Nephron (organoid): ENCODE measurements at regions not wholly inside any gene's neighbourhood (a gene's known extent, or its start where the extent isn't known, plus 50 kb on each side); places are given as distances from the start of the nearest gene placed in this dataset.
"Not testable (repeated sequence)": the region's sequence is repeated elsewhere in the genome, so short reads cannot be mapped to it uniquely, and the experiment has no call there.

ENCODE experiments used
- H3K27ac Mint-ChIP-seq, 3 experiments: 2 replicates each; pipeline ENCODE4 v1.8.0; 2020; ENCODE audit warnings: mixed read lengths in 3 of 3, mild to moderate bottlenecking in 2 of 3, moderate library complexity in 1 of 3
- H3K27me3 Mint-ChIP-seq: 2 replicates; pipeline ENCODE4 v1.8.0; 2021; ENCODE audit warnings: low read depth, mild to moderate bottlenecking, moderate library complexity, mixed read lengths
- H3K36me3 Mint-ChIP-seq: 2 replicates; pipeline ENCODE4 v1.8.0; 2020; ENCODE audit warnings: low read depth, mixed read lengths
- H3K4me1 Mint-ChIP-seq: 2 replicates; pipeline ENCODE4 v1.8.0; 2020; ENCODE audit warnings: mixed read lengths
- H3K4me3 Mint-ChIP-seq, 3 experiments: 2 replicates each; pipeline ENCODE4 v1.8.0; 2020; ENCODE audit warnings: mild to moderate bottlenecking in 3 of 3, mixed read lengths in 3 of 3, moderate library complexity in 2 of 3
- H3K9me3 Mint-ChIP-seq: 2 replicates; pipeline ENCODE4 v1.8.0; 2020; ENCODE audit warnings: mixed read lengths
- TF ChIP-seq, protein P1 (sequence below), 3 experiments: fragments of 200-600 bp; sonication (generic); IDR thresholded peaks; one replicate each; pipeline ENCODE4 v1.5.0; 2021; ENCODE audit warnings: antibody characterized with exemption in 3 of 3; ENCODE audit not compliant: unreplicated experiment in 3 of 3

DNA sequence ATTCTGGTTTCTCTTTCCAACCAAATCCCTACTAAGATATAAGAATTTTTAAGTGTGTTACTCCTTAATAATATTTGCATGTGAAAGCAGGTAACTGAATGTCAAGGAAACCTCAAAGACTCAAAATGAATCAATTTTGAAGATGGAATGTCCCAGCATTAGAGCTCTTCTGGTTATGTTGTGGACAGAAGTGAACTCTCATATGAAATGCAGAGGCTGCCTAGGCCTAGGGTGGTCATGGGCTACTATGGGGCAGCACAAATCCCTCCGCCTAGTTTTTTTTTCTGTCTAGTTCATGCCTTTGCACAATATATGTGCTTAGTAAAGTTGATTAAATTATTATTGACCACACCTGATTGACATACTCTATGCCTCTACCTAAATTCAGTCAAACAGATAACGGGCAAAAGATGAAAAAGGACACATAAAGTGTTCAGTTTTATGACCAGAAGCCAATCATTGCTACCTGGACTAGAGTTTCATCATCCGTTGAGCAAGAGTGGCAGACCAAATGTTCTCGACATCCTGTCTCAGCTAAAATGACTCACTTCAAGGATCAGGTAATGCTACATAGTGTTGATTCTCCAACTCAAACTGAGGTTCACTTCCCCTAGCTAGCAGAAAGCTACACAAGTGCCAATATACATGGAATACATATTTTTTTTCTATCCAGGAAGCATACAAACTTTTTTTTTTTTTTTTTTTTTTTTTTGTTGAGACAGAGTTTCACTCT is 1211.4 kb downstream of the VRK1 start:
- Mint-ChIP-seq H3K4me1 (no peaks in the 10 kb centered on the region), H3K36me3 (no peaks in the 10 kb centered on the region), H3K4me3 (no peak overlapping the region), H3K27me3 (no peaks in the 10 kb centered on the region), H3K27ac (no peak overlapping the region), H3K9me3 (peaks cover 2% of the 10 kb centered on the region)
- TF ChIP-seq, protein P1, sequence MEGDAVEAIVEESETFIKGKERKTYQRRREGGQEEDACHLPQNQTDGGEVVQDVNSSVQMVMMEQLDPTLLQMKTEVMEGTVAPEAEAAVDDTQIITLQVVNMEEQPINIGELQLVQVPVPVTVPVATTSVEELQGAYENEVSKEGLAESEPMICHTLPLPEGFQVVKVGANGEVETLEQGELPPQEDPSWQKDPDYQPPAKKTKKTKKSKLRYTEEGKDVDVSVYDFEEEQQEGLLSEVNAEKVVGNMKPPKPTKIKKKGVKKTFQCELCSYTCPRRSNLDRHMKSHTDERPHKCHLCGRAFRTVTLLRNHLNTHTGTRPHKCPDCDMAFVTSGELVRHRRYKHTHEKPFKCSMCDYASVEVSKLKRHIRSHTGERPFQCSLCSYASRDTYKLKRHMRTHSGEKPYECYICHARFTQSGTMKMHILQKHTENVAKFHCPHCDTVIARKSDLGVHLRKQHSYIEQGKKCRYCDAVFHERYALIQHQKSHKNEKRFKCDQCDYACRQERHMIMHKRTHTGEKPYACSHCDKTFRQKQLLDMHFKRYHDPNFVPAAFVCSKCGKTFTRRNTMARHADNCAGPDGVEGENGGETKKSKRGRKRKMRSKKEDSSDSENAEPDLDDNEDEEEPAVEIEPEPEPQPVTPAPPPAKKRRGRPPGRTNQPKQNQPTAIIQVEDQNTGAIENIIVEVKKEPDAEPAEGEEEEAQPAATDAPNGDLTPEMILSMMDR (IDR thresholded peaks at IDR 0.05; ENCODE audit: unreplicated experiment in 3 of 3), result no peak

DNA sequence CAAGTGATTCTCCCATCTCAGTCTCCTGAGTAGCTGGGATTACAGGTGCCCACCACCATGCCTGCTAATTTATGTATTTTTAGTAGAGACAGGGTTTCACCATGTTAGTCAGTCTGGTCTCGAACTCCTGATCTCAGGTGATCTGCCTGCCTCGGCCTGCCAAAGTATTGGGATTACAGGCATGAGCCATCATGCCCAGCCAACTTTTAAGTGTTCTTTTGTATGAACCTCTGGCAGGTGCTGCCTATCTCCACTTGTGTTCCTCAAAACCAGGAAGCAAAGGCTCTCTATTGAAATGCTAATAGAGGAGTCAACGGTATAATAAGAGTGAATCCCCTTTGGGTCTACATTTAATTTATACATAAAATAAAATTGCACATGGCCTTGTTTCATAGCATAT is 1212.0 kb downstream of the VRK1 start:
- not testable (repeated sequence) for H3K36me3 Mint-ChIP-seq, H3K4me3 Mint-ChIP-seq, H3K4me1 Mint-ChIP-seq, H3K27me3 Mint-ChIP-seq, H3K27ac Mint-ChIP-seq, H3K9me3 Mint-ChIP-seq

DNA sequence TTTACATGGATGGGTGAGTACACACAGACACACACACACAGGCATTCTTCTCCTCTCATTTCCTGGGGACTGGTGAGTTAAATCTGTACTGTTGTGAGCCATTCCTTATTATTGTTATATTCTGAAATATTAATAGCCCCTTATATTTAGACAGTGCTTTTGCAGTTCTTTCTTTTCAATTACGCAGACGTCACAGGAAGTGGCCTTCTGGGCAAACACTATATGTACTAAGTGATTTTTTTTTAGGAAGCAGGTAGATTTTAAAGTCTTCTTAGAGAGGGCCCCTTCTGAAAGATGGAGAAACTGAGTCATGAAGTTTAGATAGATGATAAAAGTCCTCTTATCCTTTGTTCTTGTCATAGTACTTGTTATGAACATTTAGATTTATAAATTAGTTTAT is 1213.6 kb downstream of the VRK1 start:
- no peaks in the 10 kb centered on the region for H3K27me3 Mint-ChIP-seq
- no peaks in the 10 kb centered on the region for H3K9me3 Mint-ChIP-seq
- no peak overlapping the region for H3K27ac Mint-ChIP-seq
- H3K4me3 Mint-ChIP-seq, result no peak overlapping the region
- H3K4me1 Mint-ChIP-seq, result no peaks in the 10 kb centered on the region
- H3K36me3 Mint-ChIP-seq, result no peaks in the 10 kb centered on the region
- TF ChIP-seq, protein P1 (IDR thresholded peaks at IDR 0.05; ENCODE audit: unreplicated experiment in 3 of 3), result no peak

DNA sequence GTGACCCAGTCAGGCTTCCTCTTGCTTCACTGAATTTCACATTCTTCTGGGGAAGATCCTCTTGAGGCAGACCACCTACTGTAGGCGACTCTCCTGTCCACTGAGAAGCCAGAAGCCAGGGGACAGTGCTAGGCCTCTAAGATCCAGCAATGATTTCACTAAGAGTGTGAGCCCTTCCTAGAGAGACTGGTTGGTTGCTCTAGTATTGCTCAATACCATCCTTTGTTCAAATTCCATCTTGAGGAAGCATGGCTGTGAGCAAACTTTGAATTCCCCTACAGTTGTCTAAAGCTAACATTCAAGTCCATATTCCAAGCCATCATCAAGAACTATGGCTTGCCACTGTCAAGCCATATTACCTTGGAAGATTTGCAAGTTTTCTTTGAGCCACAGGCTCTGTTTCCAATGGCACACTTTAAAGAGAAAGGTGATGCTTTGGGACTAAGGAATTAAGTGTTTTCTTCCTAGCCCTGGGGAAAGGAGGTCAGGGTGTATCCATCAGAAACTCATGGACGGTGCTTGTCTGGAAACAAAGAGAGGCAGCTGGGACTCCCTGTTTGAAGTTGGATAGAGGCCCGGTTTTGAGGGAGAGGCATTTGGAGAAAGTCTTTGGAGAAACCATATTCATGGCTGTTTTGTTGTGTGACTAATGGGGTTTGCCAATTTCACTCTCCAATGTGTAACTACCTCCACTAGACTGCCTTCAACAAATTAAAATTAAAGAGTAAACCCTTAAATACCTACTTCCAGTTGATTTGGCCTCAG is 1217.9 kb downstream of the VRK1 start:
- no peaks in the 10 kb centered on the region for H3K4me1 Mint-ChIP-seq
- TF ChIP-seq, protein P1 (IDR thresholded peaks at IDR 0.05; ENCODE audit: unreplicated experiment in 3 of 3), result no peak
- peaks cover 1% of the 10 kb centered on the region for H3K27me3 Mint-ChIP-seq
- H3K36me3 Mint-ChIP-seq, result no peaks in the 10 kb centered on the region
- no peaks in the 10 kb centered on the region for H3K9me3 Mint-ChIP-seq
- H3K27ac Mint-ChIP-seq, result no peak overlapping the region
- no peak overlapping the region for H3K4me3 Mint-ChIP-seq

GRCh38 chr14:98015921-98016320 is 1218.7 kb downstream of the VRK1 start:
- no peak overlapping the region for H3K4me3 Mint-ChIP-seq
- H3K27ac Mint-ChIP-seq, result no peak overlapping the region
- TF ChIP-seq, protein P1 (IDR thresholded peaks at IDR 0.05; ENCODE audit: unreplicated experiment in 3 of 3), result no peak
- H3K9me3 Mint-ChIP-seq, result no peaks in the 10 kb centered on the region
- H3K27me3 Mint-ChIP-seq, result peaks cover 7% of the 10 kb centered on the region
- H3K36me3 Mint-ChIP-seq, result no peaks in the 10 kb centered on the region
- no peaks in the 10 kb centered on the region for H3K4me1 Mint-ChIP-seq

- H3K36me3 Mint-ChIP-seq, result no peaks in the 10 kb centered on the region
- TF ChIP-seq, protein P1 (IDR thresholded peaks at IDR 0.05; ENCODE audit: unreplicated experiment in 3 of 3), result no peak
- no peaks in the 10 kb centered on the region for H3K4me1 Mint-ChIP-seq
- no peaks in the 10 kb centered on the region for H3K9me3 Mint-ChIP-seq
- peaks cover 7% of the 10 kb centered on the region for H3K27me3 Mint-ChIP-seq
- no peak overlapping the region for H3K27ac Mint-ChIP-seq
- H3K4me3 Mint-ChIP-seq, result no peak overlapping the region
Measured at GRCh38 chr14:98018628-98019027, 1221.4 kb downstream of the VRK1 start.
